Activated CD4-positive, CD25-positive, alpha-beta regulatory T cell treated with anti-CD3 and anti-CD28 coated beads, Interleukin-2, amount 50 U/mL, for 16 hours (primary cell): ENCODE measurements at regions not wholly inside any gene's neighbourhood (a gene's known extent, or its start where the extent isn't known, plus 50 kb on each side); places are given as distances from the start of the nearest gene placed in this dataset.

Source experiments
- DNase-seq: peaks from one replicate; pipeline ENCODE4 v3.0.0-alpha.2; 2020; ENCODE audit warnings: low read depth, low spot score

DNA sequence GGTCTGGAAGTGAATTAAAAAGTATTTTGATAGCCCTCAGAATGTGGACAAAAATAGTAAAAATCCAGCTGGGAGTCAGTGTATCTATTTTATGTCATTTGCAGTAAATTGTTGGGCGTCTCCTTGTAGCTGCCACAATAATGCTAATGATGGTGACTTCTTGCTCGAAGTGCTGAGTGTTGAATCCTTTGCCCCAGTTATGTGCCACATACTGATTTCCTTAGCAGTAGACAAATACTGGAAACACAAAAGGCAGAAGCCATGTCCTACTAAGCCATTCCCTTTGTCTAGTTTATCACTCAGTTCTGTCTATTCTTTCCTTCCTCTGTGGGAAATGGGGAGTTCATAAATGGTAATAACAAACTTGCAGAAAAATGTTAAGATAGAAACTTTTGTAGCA is 70.7 kb upstream of the CXADR start:
- DNase-seq, result no peak

- DNase-seq, result no peak
Observed at GRCh38 chr21:17444828-17445227, 68.0 kb upstream of the CXADR start.

GRCh38 chr21:17446737-17447136 is 66.1 kb upstream of the CXADR start:
- DNase-seq, result no peak

DNA sequence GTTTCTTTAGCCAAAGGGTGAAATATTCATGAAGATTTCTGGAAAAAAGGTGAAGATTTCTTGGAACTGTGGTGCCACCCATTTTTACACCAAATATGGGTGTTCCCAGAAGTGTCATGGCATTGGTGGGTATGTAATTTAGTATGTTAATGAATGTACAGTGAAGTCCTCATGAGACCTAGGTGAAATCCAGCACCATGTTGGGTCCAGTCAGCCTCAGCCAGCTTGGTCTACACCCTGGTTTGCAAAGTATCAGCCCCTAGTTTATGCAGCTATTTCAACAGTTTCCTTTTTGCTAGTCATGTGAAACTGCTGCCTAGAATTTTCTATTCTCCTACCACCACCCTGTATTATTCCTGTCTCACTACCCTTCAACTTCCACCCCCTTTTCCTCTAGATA is 63.1 kb upstream of the CXADR start:
- DNase-seq, result no peak

DNA sequence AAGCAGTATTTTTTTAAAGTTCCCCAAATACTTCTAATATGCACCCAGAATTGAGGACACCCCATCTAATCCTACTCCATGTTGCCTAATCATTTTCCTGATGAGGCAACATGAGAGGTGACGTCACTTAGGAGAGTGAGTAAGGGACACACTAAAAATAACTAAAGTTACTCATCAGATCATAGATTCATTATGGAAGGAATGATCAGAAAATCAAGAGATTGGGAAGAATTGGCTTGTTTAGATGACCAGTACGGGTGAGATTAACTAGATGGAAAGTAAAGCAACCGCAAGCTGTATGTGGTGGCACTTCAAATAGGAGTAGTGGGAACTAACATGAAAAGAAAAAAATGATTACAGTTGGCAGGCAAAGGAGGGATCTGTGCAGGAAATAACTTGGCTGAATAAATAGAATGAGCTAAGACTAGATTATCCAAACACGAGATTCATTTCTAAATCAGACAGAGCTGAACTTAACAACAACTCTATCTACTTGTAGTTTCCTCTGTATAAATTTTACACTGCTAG is 61.4 kb upstream of the CXADR start:
- DNase-seq, result no peak

DNA sequence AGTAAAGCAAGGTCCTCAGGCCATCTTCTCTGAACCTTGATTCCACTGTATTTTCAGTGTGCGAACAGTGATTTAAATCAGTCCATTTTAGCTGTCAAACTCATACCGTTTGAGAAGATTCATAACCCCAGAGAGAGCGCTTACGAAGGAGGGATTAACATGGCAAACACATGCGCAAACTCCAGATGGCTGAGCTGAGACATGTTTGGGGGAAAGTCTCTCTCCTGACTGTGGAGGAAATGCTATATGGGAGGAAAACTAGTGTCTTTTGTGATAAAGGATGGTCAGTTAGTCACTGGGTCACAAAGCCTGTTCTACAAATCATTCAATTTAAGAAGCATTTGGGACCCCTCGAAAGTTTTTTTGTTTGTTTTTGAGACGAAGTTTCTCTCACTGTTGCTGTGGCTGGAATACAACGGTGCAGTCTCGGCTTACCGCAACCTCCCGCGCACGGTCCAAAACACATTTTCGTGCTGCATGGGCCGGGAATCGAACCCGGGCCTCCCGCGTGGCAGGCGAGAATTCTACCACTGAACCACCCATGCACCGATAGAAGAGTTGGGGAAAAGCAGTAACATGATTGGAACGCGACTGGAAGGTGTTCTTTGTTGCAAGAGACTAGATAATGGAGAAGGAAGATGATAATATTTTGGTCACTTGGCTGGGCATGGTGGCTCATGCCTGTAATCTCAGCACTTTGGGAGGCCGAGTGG is 58.4 kb upstream of the CXADR start:
- no peak for DNase-seq

DNA sequence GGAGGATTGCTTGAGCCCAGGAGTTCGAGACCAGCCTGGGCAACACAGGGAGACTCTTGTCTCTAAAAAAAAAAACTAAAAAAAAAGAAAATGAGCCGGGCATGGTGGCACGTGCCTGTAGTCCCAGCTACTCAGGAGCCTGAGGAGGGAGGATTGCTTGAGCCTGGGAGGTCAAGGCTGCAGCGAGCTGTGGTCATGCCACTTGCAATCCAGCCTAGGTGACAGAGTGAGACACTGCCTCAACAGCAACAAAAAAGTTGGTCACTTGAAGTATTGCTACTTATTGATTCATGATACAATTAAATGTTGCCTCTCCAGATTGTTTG is 57.9 kb upstream of the CXADR start:
- no peak for DNase-seq

DNA sequence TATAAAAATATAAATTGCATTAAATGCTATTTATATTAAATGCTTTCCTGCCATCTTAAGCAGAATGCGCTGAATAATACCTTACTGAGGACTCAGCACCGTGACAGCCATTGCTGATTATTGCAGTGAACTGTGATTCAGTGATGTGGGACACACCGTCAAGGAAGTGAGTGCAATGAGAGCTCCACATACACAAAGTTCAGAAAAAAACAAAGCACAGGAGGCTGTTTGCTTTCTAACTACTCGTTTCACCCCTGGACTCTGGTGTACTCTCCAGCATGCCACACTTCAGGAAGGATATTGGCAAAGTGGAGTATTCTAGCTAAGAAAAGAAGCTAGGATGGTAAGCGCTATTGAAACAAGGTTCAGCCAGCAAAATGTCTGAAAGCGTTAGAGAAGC is 57.4 kb upstream of the CXADR start:
- DNase-seq, result no peak

GRCh38 chr21:17458279-17458678 is 54.6 kb upstream of the CXADR start:
- no peak for DNase-seq

GRCh38 chr21:17460094-17460493 is 52.7 kb upstream of the CXADR start:
- no peak for DNase-seq

GRCh38 chr21:17461014-17461413 is 51.8 kb upstream of the CXADR start:
- DNase-seq, result no peak

- no peak for DNase-seq
Observed at GRCh38 chr21:17461582-17461981, 51.3 kb upstream of the CXADR start.

DNA sequence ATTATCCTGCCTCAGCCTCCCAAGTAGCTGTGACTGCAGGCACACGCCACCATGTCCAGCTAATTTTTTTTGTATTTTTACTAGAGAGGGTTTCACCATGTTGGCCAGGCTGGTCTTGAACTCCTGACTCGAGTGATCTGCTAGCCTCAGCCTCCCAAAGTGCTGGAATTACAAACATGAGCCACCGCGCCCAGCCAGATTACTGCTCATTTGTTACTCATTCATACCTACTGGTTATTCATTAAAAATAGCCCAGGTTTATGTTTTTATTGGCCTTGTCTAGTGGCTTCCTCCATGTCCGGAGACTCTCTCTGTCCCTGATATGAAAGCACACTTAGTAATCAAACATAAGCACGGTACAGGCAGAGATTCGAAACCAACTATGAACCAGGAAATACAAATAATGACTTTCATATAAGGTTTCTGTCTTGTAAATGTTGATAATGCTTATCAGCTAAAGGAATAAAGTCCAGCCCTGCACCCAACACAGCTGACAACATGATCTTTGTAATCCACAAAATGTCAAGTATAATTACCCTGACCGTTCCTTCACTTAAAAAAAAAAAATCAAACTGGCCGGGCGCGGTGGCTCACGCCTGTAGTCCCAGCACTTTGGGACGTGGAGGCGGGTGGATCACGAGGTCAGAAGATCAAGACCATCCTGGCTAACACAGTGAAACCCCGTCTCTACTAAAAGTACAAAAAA is 50.4 kb upstream of the CXADR start:
- no peak for DNase-seq
